ENCODE measurements at regions not wholly inside any gene's neighbourhood (a gene's known extent, or its start where the extent isn't known, plus 50 kb on each side); places are given as distances from the start of the nearest gene placed in this dataset.

- H3K79me2 ChIP-seq (ENCODE audit: insufficient read depth, low read depth) = no peaks in the 10 kb centered on the region
- no peak for TF ChIP-seq CTCF (conservative IDR thresholded peaks at IDR 0.05; ENCODE audit: low read depth, low read length)
- no peak overlapping the region for H3K27ac ChIP-seq
- no peaks in the 10 kb centered on the region for H3K27me3 ChIP-seq (ENCODE audit: insufficient read depth, low read depth)
- peaks cover 13% of the 10 kb centered on the region for H3K4me1 ChIP-seq (ENCODE audit: low read depth, poor library complexity, severe bottlenecking)
- H3K9ac ChIP-seq = no peak overlapping the region
- H4K20me1 ChIP-seq (ENCODE audit: insufficient read depth) = no peaks in the 10 kb centered on the region
- H3K36me3 ChIP-seq (ENCODE audit: insufficient read depth) = no peaks in the 10 kb centered on the region
- H3K4me2 ChIP-seq = no peak overlapping the region
- no peak overlapping the region for H3K4me3 ChIP-seq (IDR thresholded peaks at IDR 0.05; ENCODE audit: insufficient read depth, low read depth, low read length)
- H2AFZ ChIP-seq (ENCODE audit: low read depth) = no peak overlapping the region
Measured at GRCh38 chr10:124294811-124295770, 123.6 kb downstream of the OAT start.

- no peak overlapping the region for H3K9ac ChIP-seq
- no peaks in the 10 kb centered on the region for H3K27me3 ChIP-seq (ENCODE audit: insufficient read depth, low read depth)
- no peak overlapping the region for H2AFZ ChIP-seq (ENCODE audit: low read depth)
- H3K27ac ChIP-seq = no peak overlapping the region
- H4K20me1 ChIP-seq (ENCODE audit: insufficient read depth) = no peaks in the 10 kb centered on the region
- H3K4me2 ChIP-seq = no peak overlapping the region
- TF ChIP-seq CTCF (conservative IDR thresholded peaks at IDR 0.05; ENCODE audit: low read depth, low read length) = no peak
- no peaks in the 10 kb centered on the region for H3K36me3 ChIP-seq (ENCODE audit: insufficient read depth)
- H3K79me2 ChIP-seq (ENCODE audit: insufficient read depth, low read depth) = no peaks in the 10 kb centered on the region
- H3K4me3 ChIP-seq (IDR thresholded peaks at IDR 0.05; ENCODE audit: insufficient read depth, low read depth, low read length) = no peak overlapping the region
- peaks cover 25% of the 10 kb centered on the region for H3K4me1 ChIP-seq (ENCODE audit: low read depth, poor library complexity, severe bottlenecking)
Measured at GRCh38 chr10:124293616-124294449, 124.9 kb downstream of the OAT start.

- Histone ChIP-seq H3K4me3 (IDR thresholded peaks at IDR 0.05; ENCODE audit: insufficient read depth, low read depth, low read length) (no peak overlapping the region), H3K27ac (no peak overlapping the region), H3K79me2 (ENCODE audit: insufficient read depth, low read depth) (no peaks in the 10 kb centered on the region), H3K4me2 (no peak overlapping the region), H4K20me1 (ENCODE audit: insufficient read depth) (no peaks in the 10 kb centered on the region), H3K4me1 (ENCODE audit: low read depth, poor library complexity, severe bottlenecking) (peaks cover 26% of the 10 kb centered on the region), H3K9ac (no peak overlapping the region), H3K36me3 (ENCODE audit: insufficient read depth) (no peaks in the 10 kb centered on the region), H2AFZ (ENCODE audit: low read depth) (no peak overlapping the region), H3K27me3 (ENCODE audit: insufficient read depth, low read depth) (no peaks in the 10 kb centered on the region)
- no peak for TF ChIP-seq CTCF (conservative IDR thresholded peaks at IDR 0.05; ENCODE audit: low read depth, low read length)
Measured at GRCh38 chr10:124292911-124293615, 125.7 kb downstream of the OAT start.

- Histone ChIP-seq H3K27me3 (ENCODE audit: insufficient read depth, low read depth) (no peaks in the 10 kb centered on the region), H3K4me3 (IDR thresholded peaks at IDR 0.05; ENCODE audit: insufficient read depth, low read depth, low read length) (no peak overlapping the region), H3K9ac (no peak overlapping the region; the same call in 1 of the 2 replicates), H3K27ac (peak overlapping the region; percentile 91), H3K4me1 (ENCODE audit: low read depth, poor library complexity, severe bottlenecking) (peaks cover 37% of the 10 kb centered on the region), H4K20me1 (ENCODE audit: insufficient read depth) (no peaks in the 10 kb centered on the region), H3K36me3 (ENCODE audit: insufficient read depth) (no peaks in the 10 kb centered on the region), H3K4me2 (peak overlapping the region; percentile 61; the same call in 1 of the 2 replicates), H3K79me2 (ENCODE audit: insufficient read depth, low read depth) (no peaks in the 10 kb centered on the region), H2AFZ (ENCODE audit: low read depth) (peak overlapping the region; percentile 55; the same call in 1 of the 2 replicates)
- no peak for TF ChIP-seq CTCF (conservative IDR thresholded peaks at IDR 0.05; ENCODE audit: low read depth, low read length)
Measured at GRCh38 chr10:124291001-124291701, 127.6 kb downstream of the OAT start.

Data from KMS-11 (cell line).